ENCODE measurements at regions not wholly inside any gene's neighbourhood (a gene's known extent, or its start where the extent isn't known, plus 50 kb on each side); places are given as distances from the start of the nearest gene placed in this dataset.

DNA sequence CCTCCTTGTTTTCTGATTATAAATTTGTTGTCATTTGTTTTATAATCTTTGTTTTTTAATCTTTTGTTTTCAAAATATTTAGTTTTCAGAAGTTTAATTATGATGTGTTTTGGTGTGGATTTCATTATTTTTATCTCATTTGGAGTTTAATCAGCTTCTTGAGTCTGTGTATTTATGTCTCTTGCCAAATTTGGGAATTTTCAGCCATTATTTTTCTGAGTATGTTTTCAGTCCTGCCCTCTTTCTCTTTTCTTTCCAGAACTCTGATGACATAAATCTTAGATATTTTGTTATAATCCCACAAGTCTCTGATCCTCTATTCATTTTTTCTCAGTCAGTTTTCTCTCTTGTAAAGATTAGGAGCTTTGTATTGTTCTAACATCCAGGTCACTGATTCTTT, 89.8 kb downstream of the RHOU start:
- Histone ChIP-seq H3K27ac (no peak overlapping the region), H3K4me1 (no peaks in the 10 kb centered on the region), H3K36me3 (no peaks in the 10 kb centered on the region), H3K4me3 (no peak overlapping the region), H3K9me3 (no peaks in the 10 kb centered on the region), H3K27me3 (no peaks in the 10 kb centered on the region)
- no peak for DNase-seq
- TF ChIP-seq, protein P1, sequence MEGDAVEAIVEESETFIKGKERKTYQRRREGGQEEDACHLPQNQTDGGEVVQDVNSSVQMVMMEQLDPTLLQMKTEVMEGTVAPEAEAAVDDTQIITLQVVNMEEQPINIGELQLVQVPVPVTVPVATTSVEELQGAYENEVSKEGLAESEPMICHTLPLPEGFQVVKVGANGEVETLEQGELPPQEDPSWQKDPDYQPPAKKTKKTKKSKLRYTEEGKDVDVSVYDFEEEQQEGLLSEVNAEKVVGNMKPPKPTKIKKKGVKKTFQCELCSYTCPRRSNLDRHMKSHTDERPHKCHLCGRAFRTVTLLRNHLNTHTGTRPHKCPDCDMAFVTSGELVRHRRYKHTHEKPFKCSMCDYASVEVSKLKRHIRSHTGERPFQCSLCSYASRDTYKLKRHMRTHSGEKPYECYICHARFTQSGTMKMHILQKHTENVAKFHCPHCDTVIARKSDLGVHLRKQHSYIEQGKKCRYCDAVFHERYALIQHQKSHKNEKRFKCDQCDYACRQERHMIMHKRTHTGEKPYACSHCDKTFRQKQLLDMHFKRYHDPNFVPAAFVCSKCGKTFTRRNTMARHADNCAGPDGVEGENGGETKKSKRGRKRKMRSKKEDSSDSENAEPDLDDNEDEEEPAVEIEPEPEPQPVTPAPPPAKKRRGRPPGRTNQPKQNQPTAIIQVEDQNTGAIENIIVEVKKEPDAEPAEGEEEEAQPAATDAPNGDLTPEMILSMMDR (IDR thresholded peaks at IDR 0.05), result no peak
- no peak for TF ChIP-seq POLR2A (IDR thresholded peaks at IDR 0.05)

DNA sequence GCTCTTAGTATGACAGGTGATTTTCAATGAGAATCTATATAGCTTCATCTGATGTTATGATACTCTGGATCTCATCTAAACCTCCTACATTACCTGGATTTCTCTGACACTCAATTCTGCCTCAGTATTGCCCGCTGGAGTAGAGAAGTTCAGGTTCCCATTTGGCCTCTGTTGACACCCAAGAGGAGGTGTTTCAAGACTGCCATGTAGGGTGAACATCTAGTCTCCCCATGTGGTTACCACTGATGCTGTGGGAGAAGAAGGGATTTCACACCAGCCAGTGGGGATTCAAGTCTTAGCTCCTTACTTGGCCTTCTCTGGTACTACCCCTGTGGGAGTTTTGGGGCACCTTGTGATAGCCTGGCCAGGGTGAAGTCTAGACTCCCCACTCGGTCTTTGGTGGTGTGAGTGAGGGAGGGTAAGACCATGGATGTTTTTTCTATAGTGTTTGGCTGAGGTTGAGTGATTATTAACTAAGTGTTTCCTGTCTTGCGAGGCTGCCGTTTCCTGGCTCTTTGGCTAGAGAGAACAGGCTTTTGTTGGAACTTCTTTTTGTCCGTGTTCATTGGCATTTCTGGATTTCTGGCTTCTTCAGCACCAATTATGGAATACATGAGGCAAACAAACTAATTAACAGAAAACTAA, 90.7 kb downstream of the RHOU start:
- H3K27ac ChIP-seq, result no peak overlapping the region
- H3K27me3 ChIP-seq, result no peaks in the 10 kb centered on the region
- peaks cover 0 to 6% (median under 1%) of the 10 kb centered on the region in 4 donors for H3K4me1 ChIP-seq
- H3K4me3 ChIP-seq, result no peak overlapping the region
- DNase-seq, result no peak
- TF ChIP-seq POLR2A (IDR thresholded peaks at IDR 0.05), result no peak
- TF ChIP-seq, protein P1 (IDR thresholded peaks at IDR 0.05), result no peak
- no peaks in the 10 kb centered on the region for H3K36me3 ChIP-seq
- no peaks in the 10 kb centered on the region for H3K9me3 ChIP-seq

DNA sequence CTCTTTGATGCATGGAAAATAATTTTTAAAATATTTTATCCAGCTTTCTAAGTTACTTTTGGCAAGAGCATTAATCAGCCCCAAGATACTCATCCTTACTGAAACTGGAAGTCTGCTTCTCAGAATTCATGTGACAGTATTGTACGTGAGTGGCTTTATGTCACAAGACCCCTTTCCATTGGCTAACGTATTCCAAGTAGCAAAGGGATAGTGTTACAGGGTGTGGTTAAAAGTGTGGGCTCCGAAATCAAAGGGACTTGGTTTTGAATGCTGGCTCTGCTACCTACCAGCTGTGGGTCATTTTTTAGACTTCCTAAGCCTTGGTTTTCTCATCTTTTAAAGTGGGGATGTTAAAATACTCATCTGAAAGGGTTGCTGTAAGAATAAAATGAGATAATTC, 91.7 kb downstream of the RHOU start:
- Histone ChIP-seq H3K4me3 (no peak overlapping the region), H3K27ac (no peak overlapping the region), H3K36me3 (no peaks in the 10 kb centered on the region), H3K4me1 (peaks cover 0 to 8% (median 1%) of the 10 kb centered on the region in 4 donors), H3K27me3 (no peaks in the 10 kb centered on the region), H3K9me3 (no peaks in the 10 kb centered on the region)
- no peak for TF ChIP-seq POLR2A (IDR thresholded peaks at IDR 0.05)
- TF ChIP-seq, protein P1 (IDR thresholded peaks at IDR 0.05), result no peak
- DNase-seq, result no peak

DNA sequence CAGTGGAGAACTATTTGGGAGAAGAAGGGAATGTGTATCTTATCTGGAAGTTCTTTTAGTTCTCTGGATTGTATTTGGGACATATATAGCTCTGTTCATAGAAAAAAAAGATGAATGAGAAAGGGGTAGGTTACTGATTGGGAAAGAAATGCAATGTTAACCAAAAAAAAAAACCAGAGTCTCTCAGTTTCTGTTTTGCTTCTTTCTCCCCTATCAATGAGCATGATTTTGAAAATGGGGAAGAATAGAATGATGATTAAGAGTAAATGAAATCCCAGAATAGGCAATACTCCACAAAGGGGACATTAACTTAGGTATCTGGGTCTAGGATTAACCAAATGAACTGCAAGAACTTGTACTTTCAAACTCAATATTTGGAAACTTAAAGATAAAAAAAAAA, 92.9 kb downstream of the RHOU start:
- no peaks in the 10 kb centered on the region for H3K27me3 ChIP-seq
- peaks cover 0 to 8% (median 1%) of the 10 kb centered on the region in 4 donors for H3K4me1 ChIP-seq
- H3K4me3 ChIP-seq, result no peak overlapping the region
- TF ChIP-seq, protein P1 (IDR thresholded peaks at IDR 0.05), result no peak
- TF ChIP-seq POLR2A (IDR thresholded peaks at IDR 0.05), result no peak
- no peak for DNase-seq
- no peaks in the 10 kb centered on the region for H3K36me3 ChIP-seq
- no peak overlapping the region for H3K27ac ChIP-seq
- H3K9me3 ChIP-seq, result no peaks in the 10 kb centered on the region

DNA sequence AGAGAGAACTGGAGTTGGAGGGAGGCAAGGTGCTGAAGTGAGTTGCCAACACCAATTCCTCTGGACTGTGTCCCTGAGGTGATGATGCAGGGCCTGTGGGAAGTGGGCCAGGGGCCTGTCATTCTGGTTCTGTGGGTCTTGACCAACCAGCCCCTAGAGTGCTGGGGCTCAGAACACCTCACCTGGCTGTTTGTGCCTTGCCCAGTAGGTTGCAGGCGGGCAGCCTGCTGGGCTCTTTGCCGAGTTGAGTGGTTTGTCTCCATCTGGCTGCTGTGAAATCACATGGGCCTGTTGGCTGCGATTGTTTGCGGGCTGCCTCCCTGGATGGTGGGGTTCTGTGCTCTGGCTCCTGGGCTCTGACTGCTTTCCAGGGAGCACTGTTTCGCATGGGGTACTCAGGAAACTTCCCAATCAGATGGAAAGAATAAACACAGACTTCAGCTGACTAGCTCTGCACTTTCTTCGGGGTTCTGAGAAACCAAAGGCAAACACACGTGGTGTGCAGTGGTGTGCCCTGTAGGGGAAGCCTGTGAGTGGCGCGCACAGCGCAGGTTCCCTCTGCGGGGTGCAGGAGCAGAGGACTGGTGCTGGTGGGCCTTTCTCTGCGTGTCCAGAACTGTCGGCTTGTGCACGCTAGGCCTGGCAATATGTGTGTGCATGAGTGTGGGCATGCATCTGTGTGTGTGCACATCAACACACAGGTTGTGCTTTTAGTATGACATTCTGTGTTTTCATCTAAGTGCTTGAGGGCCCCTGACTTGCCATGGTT, 95.1 kb downstream of the RHOU start:
- no peak overlapping the region for H3K4me3 ChIP-seq
- peaks cover 0 to 8% (median 1%) of the 10 kb centered on the region in 4 donors for H3K4me1 ChIP-seq
- DNase-seq, result peak in 1 of 3 donors; percentile 54
- no peaks in the 10 kb centered on the region for H3K27me3 ChIP-seq
- peak overlapping the region in 2 of 4 donors; percentile 38 to 60 for H3K27ac ChIP-seq
- no peak for TF ChIP-seq POLR2A (IDR thresholded peaks at IDR 0.05)
- TF ChIP-seq, protein P1 (IDR thresholded peaks at IDR 0.05), result peak in 1 of 6 experiments; percentile 43
- no peaks in the 10 kb centered on the region for H3K36me3 ChIP-seq
- no peaks in the 10 kb centered on the region for H3K9me3 ChIP-seq

Measured in Peyer's patch (tissue), 4 donors.